MM.1S (cell line): ENCODE measurements at regions not wholly inside any gene's neighbourhood (a gene's known extent, or its start where the extent isn't known, plus 50 kb on each side); places are given as distances from the start of the nearest gene placed in this dataset.

Source experiments
- DNase-seq: peaks from one replicate; pipeline ENCODE4 v3.0.0-alpha.2; 2015
- H2AFZ ChIP-seq: fragments of 300-600 bp; sonication (generic); 2 replicates; pipeline ENCODE4 v1.6.0; 2016; ENCODE audit warnings: antibody characterized with exemption, low read length
- H3F3A ChIP-seq: fragments of 300-600 bp; sonication (generic); 2 replicates; pipeline ENCODE4 v1.6.1; 2016; ENCODE audit warnings: mild to moderate bottlenecking, antibody characterized with exemption, low read length, moderate library complexity, mixed read lengths; ENCODE audit not compliant: insufficient read depth
- H3K27ac ChIP-seq: fragments of 300-600 bp; sonication (generic); 2 replicates; pipeline ENCODE4 v1.5.1; 2016; ENCODE audit warnings: mild to moderate bottlenecking, low read length
- H3K27me3 ChIP-seq: fragments of 300-600 bp; sonication (generic); replicated peaks from 2 replicates; pipeline ENCODE4 v1.6.0; 2016; ENCODE audit warnings: low read length; ENCODE audit not compliant: insufficient read depth
- H3K36me3 ChIP-seq: fragments of 300-600 bp; sonication (generic); replicated peaks from 2 replicates; pipeline ENCODE4 v1.6.1; 2016; ENCODE audit warnings: mild to moderate bottlenecking, low read length, mixed read lengths; ENCODE audit not compliant: insufficient read depth
- H3K4me1 ChIP-seq: fragments of 300-600 bp; sonication (generic); 2 replicates; pipeline ENCODE4 v1.6.1; 2016; ENCODE audit warnings: low read length, mixed read lengths
- H3K4me2 ChIP-seq: fragments of 300-600 bp; sonication (generic); 2 replicates; pipeline ENCODE4 v1.6.0; 2016; ENCODE audit warnings: low read depth, low read length
- H3K4me3 ChIP-seq: fragments of 300-600 bp; sonication (generic); 2 replicates; pipeline ENCODE4 v1.5.1; 2016; ENCODE audit warnings: low read length, mixed read lengths
- H3K79me2 ChIP-seq: fragments of 300-600 bp; sonication (generic); 2 replicates; pipeline ENCODE4 v1.6.1; 2016; ENCODE audit warnings: mixed run types, low read length, mixed read lengths
- H3K9ac ChIP-seq: fragments of 300-600 bp; sonication (generic); 2 replicates; pipeline ENCODE4 v1.6.1; 2016; ENCODE audit warnings: low read length, mixed read lengths
- H3K9me2 ChIP-seq: fragments of 300-600 bp; sonication (generic); replicated peaks from 2 replicates; pipeline ENCODE4 v1.6.1; 2016; ENCODE audit warnings: mild to moderate bottlenecking, low read length, mixed read lengths; ENCODE audit not compliant: insufficient read depth
- H3K9me3 ChIP-seq: fragments of 300-600 bp; sonication (generic); replicated peaks from 2 replicates; pipeline ENCODE4 v1.6.1; 2016; ENCODE audit warnings: mild to moderate bottlenecking, low read length, mixed read lengths; ENCODE audit not compliant: insufficient read depth
- H4K20me1 ChIP-seq: fragments of 300-600 bp; sonication (generic); 2 replicates; pipeline ENCODE4 v1.6.1; 2016; ENCODE audit warnings: mild to moderate bottlenecking, low read length, moderate library complexity, mixed read lengths; ENCODE audit not compliant: insufficient read depth
- CTCF ChIP-seq: fragments of 300-600 bp; sonication (generic); IDR thresholded peaks from 2 replicates; pipeline ENCODE4 v1.5.1; 2016; ENCODE audit warnings: antibody characterized with exemption, low read length, mixed read lengths
- EZH2 ChIP-seq: fragments of 300-600 bp; sonication (generic); optimal IDR thresholded peaks from 2 replicates; pipeline ENCODE3; 2017; ENCODE audit warnings: low read depth, mild to moderate bottlenecking, antibody characterized with exemption, low read length, mixed read lengths
- EZH2phosphoT487 ChIP-seq: fragments of 300-600 bp; sonication (generic); IDR thresholded peaks from 2 replicates; pipeline ENCODE4 v1.6.1; 2018; ENCODE audit warnings: antibody characterized with exemption, low read length

- H4K20me1 ChIP-seq: no peaks in the 10 kb centered on the region
- no peak overlapping the region for H3K9ac ChIP-seq
- H3K27me3 ChIP-seq: no peaks in the 10 kb centered on the region
- TF ChIP-seq CTCF (no peak), EZH2 (no peak), EZH2phosphoT487 (no peak)
- no peak for DNase-seq
- H3K4me2 ChIP-seq: no peak overlapping the region
- H3K4me3 ChIP-seq: no peak overlapping the region
- no peaks in the 10 kb centered on the region for H3K4me1 ChIP-seq
- no peaks in the 10 kb centered on the region for H3K9me3 ChIP-seq
- H3K9me2 ChIP-seq: no peaks in the 10 kb centered on the region
- H3K36me3 ChIP-seq: no peaks in the 10 kb centered on the region
- no peaks in the 10 kb centered on the region for H3K79me2 ChIP-seq
- no peaks in the 10 kb centered on the region for H3F3A ChIP-seq
- H3K27ac ChIP-seq: no peak overlapping the region
- no peak overlapping the region for H2AFZ ChIP-seq
Measured at GRCh38 chr2:5751873-5752482, 59.8 kb downstream of the SOX11 start.

- Histone ChIP-seq H3K27me3 (no peaks in the 10 kb centered on the region), H3K79me2 (no peaks in the 10 kb centered on the region), H4K20me1 (no peaks in the 10 kb centered on the region), H3F3A (no peaks in the 10 kb centered on the region), H3K9me2 (no peaks in the 10 kb centered on the region), H3K4me2 (no peak overlapping the region), H3K9ac (no peak overlapping the region), H3K27ac (no peak overlapping the region), H2AFZ (no peak overlapping the region), H3K9me3 (no peaks in the 10 kb centered on the region), H3K4me1 (no peaks in the 10 kb centered on the region), H3K36me3 (no peaks in the 10 kb centered on the region), H3K4me3 (no peak overlapping the region)
- DNase-seq: no peak
- TF ChIP-seq CTCF (no peak), EZH2phosphoT487 (no peak), EZH2 (no peak)
Measured at GRCh38 chr2:5756272-5756671, 64.1 kb downstream of the SOX11 start.

- H4K20me1 ChIP-seq: no peaks in the 10 kb centered on the region
- no peak overlapping the region for H3K4me2 ChIP-seq
Measured at GRCh38 chr2:5758346-5758745, 66.2 kb downstream of the SOX11 start.

More at GRCh38 chr2:5758346-5758745, 66.2 kb downstream of the SOX11 start:
- Histone ChIP-seq H3K9me3 (no peaks in the 10 kb centered on the region), H3K79me2 (no peaks in the 10 kb centered on the region), H3K4me1 (no peaks in the 10 kb centered on the region), H3K4me3 (no peak overlapping the region), H3K9ac (no peak overlapping the region), H3F3A (no peaks in the 10 kb centered on the region), H3K36me3 (no peaks in the 10 kb centered on the region), H3K27me3 (no peaks in the 10 kb centered on the region), H3K9me2 (no peaks in the 10 kb centered on the region), H3K27ac (no peak overlapping the region), H2AFZ (no peak overlapping the region)
- no peak for TF ChIP-seq EZH2
- no peak for TF ChIP-seq EZH2phosphoT487
- no peak for TF ChIP-seq CTCF
- DNase-seq: no peak
